RKO (cell line): ENCODE measurements at regions not wholly inside any gene's neighbourhood (a gene's known extent, or its start where the extent isn't known, plus 50 kb on each side); places are given as distances from the start of the nearest gene placed in this dataset.

Source experiments
- DNase-seq: peaks from one replicate; pipeline ENCODE4 v3.0.0-alpha.2; 2016; ENCODE audit warnings: low spot score

- DNase-seq: no peak
Measured at GRCh38 chrX:8319359-8319758, 145.3 kb upstream of the VCX3B start.

GRCh38 chrX:8323356-8323755, 141.3 kb upstream of the VCX3B start:
- DNase-seq: no peak

GRCh38 chrX:8341814-8342590, 122.6 kb upstream of the VCX3B start:
- DNase-seq: no peak

- peak; percentile 32 for DNase-seq
Measured at GRCh38 chrX:8345473-8345872, 119.2 kb upstream of the VCX3B start.

GRCh38 chrX:8346060-8346459, 118.6 kb upstream of the VCX3B start:
- DNase-seq: no peak

DNA sequence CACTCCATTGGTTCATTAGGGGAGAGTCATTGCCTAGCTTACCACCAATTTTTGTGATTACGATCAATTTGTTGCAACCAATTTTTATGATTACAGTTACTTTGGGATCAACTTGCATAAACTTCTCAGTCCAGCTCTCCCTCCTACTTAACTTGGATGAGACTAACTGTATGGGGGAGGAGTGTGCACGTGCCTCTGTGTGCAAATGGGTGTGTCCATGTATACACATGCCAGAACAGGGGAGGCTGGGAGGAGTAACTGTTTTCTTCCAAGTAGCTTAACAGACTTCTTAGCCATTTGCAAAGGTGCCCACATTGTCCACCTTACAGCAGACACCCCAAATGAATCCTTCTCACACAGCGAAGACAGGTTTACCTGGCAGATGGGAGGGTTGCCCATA, 117.7 kb upstream of the VCX3B start:
- no peak for DNase-seq

- no peak for DNase-seq
Measured at GRCh38 chrX:8349816-8350544, 114.7 kb upstream of the VCX3B start.

- no peak for DNase-seq
Measured at GRCh38 chrX:8358302-8358701, 106.3 kb upstream of the VCX3B start.

GRCh38 chrX:8364369-8365141, 100.1 kb upstream of the VCX3B start:
- DNase-seq: peak; percentile 37

DNA sequence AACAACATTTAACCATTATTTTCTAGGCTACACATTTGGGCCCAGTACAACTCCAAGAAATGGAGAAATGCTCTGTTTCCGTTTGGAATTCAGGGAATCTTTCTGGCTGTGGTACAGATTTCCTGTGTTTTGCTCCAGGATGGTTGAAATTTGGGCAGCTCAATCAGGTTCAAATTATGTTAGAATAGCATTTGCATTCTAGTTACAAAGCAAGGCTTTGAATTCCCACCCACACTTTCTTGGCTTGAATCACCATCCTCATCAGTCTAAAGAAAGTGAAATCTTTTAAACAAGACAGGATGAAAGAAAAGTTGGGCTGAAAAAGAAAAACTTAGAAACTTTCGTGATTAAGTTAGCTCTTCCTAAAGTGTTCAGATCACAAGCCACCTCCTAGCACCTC, 98.1 kb upstream of the VCX3B start:
- DNase-seq: no peak

- DNase-seq: no peak
Measured at GRCh38 chrX:8374041-8374825, 90.4 kb upstream of the VCX3B start.

- no peak for DNase-seq
Measured at GRCh38 chrX:8377041-8377440, 87.6 kb upstream of the VCX3B start.

- DNase-seq: no peak
Measured at GRCh38 chrX:8390771-8391170, 73.9 kb upstream of the VCX3B start.

DNA sequence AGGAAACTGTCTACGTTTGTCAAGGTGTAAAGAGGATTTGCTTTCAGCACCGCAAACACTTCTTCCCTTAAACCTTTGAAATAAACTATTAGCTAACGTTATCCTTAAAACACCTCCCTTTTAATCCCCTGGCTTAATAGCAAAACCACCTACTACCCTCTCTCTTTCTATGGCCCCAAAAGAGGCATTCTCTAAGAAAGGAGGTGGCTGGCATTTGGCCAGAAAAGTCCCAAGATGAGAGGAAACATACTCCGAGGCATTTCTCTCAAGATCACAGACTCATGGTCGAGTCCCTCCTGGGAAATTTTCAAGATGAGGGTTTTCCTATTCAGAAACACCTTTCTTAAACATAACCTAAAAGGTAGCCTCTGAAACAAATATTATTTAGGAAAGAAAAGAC, 60.6 kb upstream of the VCX3B start:
- DNase-seq: no peak

DNA sequence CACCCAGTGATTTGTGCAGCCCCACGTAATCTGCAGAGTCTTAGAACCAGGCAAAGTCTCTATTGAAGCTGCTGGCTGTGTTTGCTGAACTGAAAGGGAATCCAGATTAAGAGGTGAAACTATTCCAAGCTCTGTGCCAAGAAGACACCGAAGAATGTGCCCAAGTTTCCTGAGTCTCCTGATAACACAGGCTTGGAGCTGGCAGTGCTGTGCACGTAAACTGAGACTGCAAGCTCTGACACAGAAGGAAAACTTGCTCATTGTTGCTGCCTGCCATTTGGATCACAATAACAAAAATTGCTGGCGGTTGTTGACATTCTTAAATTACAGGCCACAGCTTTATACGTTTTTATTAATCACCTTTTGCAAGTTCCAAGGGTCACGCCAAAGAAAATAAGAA, 60.2 kb upstream of the VCX3B start:
- DNase-seq: no peak

DNA sequence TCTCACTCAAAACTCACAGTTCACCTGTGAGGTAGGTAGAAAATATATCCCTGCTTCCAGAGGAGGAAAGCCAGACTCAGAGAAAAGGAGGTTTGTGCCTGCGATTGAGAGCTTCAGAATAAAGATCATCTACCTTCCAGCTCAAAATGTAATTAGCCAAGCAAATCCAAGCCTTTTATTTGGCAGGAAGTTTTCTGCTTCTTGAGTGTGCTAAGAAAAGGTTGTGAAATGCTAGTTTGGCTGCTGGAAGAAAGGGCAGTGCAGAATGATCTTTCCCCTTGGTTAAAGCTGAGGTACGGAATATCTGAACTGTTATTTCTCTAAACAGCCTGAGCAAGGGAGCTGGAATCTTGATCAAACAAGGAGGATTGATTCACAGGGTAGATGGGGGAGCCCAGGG, 59.7 kb upstream of the VCX3B start:
- DNase-seq: no peak

DNA sequence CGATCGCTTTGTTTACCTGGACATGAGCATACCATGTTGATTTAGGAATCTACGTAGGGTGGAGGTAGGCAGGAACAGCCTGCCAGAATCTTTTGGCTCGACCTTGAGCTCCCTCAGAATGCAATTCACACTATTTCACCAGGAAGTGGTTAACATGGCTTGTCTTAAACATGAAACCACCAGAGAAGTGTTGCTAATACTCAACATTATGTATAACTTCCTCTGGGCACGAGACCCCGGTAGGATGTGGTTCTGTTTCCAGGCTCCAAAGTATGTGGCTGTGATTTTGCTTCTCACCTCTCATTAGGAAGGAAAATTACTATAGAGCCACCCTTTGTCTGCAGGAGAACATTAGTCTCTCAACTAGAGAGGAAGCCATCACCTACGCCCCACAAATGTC, 59.0 kb upstream of the VCX3B start:
- DNase-seq: no peak

DNA sequence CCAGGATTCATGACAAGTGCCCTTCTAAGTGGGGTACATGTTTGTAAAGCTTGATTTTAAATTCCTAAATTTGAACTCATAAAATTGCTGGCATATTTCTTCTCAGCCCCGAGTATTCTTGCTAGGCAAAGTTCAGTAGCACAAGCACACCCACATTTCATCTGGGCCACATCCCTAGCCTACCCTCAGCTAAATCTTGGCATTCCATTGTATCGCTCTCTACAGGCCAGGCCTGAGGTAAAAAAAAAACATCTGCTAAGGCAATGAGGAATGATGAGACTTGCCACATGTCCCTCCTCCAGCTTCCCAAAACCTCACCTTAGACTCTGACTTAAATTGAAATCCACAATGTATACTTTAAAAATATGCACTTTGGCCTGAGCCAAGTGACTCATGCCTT, 51.4 kb upstream of the VCX3B start:
- no peak for DNase-seq
